NCI-H446 (cell line): ENCODE measurements at regions not wholly inside any gene's neighbourhood (a gene's known extent, or its start where the extent isn't known, plus 50 kb on each side); places are given as distances from the start of the nearest gene placed in this dataset.
"Not testable (repeated sequence)": the region's sequence is repeated elsewhere in the genome, so short reads cannot be mapped to it uniquely, and the experiment has no call there.

Experiments
- DNase-seq, 2 experiments: peaks; one replicate each; lab custom pipeline; 2025; lab: John Stamatoyannopoulos, UW

DNA sequence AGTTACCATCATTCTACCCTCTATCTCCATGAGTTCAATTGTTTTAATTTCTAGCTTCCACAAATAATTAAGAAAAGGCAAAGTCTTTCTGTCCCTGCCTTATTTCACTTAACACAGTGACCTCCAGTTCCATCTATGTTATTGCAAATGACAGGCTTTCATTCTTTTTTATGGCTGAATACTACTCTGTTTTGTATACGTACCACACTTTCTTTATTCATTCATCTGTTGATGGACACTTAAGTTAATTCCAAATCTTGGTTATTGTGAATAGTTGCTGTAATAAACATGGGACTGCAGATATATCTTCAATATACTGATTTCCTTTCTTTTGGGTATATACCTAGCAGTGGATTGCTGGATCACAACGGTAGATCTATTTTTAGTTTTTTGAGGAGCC, 314.1 kb downstream of the SV2B start:
- DNase-seq, result no peak

DNA sequence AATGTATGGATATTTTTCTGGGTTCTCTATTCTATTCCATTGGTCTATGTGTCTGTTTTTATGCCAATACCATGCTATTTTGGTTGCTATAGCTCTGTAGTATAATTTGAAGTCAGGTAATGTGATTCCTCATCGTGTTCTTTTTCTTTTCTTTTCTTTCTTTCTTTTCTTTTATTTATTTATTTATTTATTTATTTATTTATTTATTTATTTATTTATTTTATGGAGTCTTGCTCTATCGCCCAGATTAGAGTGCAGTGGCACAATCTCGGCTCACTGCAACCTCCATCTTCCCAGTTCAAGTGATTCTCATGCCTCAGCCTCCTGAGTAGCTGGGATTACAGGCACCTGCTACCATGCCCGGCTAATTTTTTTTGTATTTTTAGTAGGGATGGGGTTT, 315.2 kb downstream of the SV2B start:
- not testable (repeated sequence) for DNase-seq

DNA sequence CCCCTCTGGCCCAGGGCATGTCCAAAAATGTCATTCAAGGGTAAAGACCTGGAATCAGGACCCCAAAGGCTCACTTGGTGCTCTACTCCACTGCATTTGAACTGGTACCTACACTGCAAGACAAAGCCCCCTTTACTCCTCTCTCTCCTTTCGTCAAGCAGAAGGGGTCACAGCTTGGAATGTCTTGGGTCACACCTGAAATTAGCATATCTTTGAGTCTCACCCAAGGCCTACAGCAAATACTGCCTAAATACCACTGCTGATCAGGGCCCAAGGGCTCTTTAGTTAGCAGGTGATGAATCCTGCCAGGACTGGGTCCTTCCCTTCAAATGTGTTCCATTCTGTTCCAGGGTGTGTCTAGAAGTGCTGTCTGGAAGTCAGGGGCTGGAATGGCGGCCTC, 320.6 kb downstream of the SV2B start:
- no peak for DNase-seq

DNA sequence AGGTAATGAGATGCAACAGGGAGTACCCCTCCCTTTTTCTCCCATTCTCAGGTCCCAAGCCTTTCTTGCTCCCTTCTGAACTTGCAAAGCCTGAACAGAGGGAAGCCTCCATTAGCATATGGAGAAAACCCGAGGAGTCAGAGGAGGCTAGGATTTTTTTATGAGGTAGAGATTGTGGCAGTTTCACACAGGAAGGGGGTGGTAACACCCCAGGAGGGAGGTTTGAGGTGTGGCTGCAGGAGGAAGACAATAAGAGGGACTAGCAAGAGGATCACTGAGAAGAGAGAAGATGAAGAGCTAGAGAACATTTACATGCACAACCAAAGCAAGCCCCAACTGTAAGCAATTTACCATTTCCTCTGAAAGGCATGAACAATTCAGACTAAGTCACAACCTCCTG, 322.7 kb downstream of the SV2B start:
- no peak for DNase-seq

DNA sequence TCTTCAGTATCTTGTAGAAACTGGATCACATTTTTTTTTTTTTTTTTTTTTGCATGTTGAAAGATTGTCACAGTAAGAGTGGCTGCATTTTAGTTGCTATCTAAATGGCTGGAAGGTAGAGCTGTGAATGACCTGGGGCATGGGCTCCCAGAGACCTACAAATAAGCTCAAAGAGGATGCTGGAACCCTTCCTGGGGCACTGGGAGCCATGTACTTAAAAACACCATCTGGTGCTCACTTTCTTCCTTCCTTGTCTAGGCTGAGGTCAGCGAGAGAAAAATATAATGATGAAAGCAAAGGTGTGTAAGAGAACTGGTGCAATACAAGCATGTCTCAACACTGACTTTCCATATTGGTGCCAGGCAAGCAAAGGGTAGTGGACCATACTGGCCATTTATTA, 323.9 kb downstream of the SV2B start:
- no peak for DNase-seq

DNA sequence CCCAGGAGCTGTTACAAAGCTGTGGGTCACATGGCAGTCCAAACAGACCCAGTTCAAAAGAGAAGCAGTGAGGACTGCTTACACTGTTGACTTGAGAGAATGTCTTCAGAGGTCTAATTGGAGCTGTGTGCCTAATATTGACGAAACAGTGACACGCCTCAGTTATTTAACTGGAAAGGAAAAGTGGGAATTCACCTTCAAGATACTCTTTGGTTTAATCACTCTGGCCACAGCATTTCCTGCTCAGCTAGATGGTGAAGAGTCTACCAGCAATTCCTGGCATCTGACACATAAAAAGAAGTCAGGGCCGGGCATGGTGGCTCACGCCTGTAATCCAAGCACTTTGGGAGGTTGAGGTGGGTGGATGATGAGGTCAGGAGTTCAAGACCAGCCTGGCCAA, 326.4 kb downstream of the SV2B start:
- DNase-seq, result no peak

DNA sequence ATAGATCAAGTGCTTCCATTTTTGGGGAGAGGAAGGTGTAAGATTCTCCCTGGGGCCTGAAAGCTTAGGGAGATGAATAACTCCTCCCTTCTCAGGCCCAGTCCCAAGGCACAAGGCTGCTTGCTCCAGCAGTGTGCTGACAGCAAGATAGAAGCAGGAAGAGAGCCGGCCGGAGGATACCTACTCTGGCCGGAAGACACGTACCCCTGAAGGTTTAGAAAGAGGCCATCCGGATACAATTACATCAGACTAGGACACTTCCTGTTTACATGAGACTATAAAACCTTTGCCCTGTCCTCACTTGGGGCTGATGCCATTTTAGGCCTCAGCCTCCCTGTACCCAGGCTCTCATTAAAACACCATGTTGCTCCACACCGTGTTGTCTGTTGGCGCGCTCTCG, 329.9 kb downstream of the SV2B start:
- no peak for DNase-seq

DNA sequence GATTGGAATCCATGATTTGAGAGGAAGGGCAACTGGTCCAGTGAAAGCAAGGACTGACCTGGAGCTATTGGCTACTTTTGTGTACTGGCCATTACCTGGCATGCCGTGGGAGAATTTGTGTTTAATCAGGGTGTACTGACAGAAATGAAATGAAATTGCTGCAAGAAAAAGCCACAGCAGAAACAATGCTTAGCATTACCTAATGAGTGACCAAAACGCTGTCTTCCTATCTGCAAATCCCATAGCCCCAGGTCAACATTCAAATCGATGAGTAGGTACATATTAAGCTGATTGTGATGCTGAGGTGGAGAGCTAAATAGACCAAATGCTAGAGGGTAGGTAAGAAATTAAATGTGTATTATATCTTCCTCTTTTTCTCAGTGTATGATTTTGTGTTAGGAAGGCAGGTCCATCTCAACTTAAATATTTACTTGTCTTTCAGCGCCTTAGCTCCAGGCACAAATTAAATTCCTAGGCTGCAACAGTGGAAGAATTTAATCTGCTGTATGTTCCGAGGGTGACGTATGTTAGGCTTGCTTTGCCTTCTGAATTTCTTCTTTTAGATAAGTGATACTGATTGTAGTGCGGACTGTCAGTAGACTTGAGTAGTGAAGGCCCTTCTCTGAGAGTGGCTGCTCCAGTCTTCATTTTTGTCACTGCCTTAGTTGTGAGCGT, 331.1 kb downstream of the SV2B start:
- DNase-seq, result no peak

DNA sequence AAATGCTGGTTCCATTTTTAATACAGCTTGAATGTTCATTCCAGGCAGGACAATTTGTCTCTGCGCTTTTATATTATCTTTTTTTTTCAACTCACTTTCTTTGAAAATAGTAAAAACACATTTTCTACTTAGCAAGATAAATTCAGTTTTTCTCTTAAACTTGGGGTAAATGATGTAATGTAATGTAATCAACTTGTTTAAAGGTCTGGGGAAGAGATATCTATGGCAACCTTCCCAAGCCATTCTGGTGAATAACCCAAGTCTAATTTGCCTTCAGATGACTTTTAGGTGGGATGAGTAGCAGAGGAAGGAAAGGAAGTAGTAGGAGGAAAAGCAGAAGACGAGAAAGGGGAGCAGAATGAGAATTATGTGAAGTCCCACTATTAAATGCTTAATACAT, 335.1 kb downstream of the SV2B start:
- DNase-seq, result no peak

DNA sequence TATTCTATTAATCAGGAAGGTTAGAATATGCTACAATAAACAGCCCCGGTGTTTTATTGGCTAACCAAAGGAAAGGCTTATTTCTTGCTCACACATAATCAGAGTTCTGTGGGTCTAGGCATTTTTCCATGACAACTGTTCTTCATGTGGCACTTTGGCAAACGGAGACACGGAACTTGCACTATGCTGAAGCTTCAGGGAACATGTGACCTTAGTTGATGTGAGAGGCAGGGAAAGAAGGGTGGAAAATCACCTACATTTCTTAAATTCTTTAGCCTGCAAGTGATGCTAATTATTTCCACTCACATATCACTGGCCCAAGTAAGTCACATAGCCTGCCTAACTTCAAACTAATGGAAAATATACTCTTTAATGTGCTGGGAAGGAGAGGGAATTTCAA, 344.6 kb downstream of the SV2B start:
- no peak for DNase-seq

DNA sequence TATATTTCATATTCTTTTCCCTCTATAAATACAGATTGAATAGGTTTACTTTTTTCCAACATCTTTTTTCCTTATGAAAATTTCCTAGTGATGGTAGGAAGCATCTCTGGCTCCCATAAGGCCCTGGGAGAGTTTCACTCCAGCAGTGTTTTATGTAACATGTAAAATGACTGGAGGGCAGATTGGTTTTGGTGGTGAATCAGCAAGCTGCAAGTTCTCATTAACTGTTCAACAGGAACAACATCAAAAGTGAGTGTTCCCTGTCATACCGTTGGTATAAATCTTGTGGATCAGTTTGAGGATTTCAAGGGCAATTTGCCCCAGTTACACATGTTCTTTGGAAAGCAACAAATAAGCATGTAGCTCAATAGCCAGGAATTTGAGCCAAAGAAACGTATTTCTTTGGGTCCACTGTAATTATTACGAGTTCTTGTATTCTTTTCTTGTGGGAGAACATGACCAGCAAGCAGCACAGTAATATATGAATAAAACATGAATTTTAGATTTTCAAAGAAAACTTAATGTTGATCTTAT, 345.7 kb downstream of the SV2B start:
- no peak for DNase-seq

DNA sequence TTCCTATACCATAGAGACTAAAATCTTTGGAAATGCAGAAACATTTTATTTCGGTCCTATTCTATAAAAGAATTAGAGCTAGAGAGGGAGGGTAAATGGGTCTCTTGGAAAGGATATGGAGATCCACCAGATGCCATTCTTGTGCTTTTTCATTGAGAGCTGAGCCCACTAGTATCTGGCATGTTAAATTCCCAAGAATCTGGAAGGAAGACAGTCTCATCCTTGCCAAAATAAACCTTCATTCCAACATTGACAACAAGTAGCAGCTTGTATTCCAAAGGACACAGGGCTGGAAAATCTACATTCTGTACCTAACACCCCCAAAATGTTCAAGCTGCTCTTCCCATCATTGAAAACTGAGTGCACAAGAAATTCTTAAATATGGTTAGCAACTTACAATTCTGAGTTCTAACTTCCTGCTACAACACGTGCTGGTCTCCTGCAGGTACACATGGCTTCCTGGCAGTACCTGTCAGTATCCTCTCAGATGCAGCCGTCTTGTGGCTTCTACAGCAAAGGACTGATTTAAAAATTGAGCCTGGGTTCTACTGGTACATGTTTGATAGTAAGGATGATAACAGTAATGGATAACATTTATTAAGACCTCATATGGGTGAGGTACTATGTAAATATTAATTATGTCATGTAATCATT, 348.1 kb downstream of the SV2B start:
- DNase-seq, result peak in 1 of 2 experiments; percentile 15

DNA sequence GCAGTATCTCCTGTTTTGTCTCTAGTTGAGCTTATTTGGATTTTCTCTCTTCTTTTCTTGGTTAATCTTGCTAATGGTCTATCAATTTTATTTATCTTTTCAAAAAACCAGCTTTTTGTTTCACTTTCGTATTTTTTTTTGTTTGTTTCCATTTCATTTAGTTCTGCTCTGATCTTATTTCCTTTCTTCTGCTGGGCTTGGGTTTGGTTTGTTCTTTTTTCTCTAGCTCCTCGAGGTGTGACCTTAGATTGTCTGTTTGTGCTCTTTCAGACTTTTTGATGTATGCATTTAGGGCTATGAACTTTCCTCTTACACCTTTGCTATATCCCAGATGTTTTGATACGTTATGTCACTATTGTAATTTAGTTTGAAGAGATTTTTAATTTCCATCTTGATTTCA, 353.3 kb downstream of the SV2B start:
- DNase-seq, result not testable (repeated sequence)

DNA sequence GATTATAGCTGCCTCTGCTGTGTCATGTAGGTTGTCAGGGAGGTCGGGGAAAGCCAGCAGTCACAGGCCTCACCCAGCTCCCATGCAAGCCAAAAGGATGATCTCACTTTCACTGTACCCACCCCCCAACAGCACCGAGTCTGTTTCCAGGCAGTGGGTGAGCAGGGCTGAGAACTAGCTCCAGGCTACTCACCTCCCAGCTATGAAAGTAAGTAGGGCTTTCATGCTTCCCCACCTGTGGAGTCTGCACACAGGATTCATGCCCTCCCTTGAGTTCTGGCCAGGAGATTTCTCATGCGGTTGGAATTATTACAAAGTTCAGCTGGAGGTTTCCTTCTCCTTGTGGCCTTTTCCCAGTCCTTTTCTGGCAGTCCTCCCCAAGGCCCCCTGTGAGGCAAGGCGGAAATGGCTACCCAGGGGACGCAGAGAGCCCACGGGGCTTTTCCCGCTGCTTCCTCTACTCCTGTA, 356.2 kb downstream of the SV2B start:
- DNase-seq, result no peak

DNA sequence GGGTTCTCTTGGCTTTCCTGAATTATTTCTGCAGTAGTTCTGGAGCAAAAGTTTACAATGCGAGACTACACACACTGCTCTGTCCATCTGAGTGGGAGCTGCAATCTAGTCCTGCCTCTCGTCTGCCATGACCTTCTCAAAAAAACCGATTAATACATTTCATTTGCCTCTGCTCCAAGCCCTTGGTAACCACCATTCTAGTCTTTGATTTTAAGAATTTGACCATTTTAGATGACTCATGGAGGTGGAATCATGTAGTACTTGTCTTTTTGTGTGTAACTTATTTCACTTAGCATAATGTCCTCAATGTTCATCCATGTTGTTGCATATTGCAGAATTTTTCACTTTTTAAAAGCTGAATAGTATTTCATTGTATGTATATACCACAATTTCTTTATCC, 356.9 kb downstream of the SV2B start:
- DNase-seq, result no peak

DNA sequence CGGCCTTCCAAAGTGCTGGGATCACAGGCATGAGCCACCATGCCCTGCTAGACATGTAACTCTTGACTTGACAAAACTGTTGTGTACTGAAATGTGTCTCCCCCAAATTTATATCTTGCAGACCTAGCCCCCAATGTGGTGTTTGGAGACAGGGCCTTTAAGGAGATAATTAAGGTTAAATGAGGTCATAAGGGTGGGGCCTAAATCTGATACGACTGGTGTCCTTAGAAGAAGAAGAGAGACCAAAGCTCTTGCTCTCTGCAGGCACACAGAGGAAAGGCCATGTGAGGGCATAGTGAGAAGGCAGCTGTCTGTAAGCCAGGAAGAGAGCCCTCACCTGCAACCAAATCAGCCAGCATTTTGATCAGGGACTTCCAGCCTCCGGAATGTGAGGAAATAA, 361.3 kb downstream of the SV2B start:
- DNase-seq, result no peak

DNA sequence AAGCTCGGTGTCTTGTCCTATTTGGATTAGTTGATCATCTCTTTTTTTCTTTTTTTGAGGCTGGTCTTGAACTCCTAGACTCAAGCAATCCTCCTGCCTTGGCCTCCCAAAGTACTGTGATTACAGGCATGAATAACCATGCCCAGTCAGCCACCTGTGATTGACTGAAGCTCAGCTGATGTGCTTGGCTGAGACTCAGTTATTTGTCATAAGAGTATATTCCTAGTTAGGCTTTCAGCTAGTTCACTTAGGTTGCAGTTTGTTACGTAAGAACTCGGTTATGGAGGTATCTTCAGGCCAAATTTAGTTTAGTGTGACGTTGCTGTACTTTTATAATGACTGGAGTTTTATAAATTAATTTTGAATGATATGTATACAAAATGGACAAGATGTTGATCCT, 365.0 kb downstream of the SV2B start:
- no peak for DNase-seq

DNA sequence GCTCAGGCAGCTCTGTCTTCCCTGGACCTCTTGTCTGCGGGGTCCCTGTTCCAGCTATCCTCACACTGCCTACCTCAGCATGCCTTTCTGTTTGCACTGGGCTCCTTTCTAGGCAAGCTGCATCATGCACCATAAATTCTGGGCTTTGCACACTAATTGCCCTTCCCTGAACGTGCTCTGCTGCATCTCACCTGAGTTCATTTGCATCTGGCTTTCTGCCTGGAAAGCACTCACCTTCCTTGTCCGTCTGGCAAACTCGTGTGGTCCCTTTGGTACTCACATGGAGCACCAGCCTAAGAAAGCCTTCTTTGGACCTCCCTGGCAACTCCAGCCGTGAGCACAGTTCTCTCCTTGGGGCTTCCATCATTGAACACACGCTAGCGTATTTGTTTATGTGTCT, 365.6 kb downstream of the SV2B start:
- DNase-seq, result no peak

DNA sequence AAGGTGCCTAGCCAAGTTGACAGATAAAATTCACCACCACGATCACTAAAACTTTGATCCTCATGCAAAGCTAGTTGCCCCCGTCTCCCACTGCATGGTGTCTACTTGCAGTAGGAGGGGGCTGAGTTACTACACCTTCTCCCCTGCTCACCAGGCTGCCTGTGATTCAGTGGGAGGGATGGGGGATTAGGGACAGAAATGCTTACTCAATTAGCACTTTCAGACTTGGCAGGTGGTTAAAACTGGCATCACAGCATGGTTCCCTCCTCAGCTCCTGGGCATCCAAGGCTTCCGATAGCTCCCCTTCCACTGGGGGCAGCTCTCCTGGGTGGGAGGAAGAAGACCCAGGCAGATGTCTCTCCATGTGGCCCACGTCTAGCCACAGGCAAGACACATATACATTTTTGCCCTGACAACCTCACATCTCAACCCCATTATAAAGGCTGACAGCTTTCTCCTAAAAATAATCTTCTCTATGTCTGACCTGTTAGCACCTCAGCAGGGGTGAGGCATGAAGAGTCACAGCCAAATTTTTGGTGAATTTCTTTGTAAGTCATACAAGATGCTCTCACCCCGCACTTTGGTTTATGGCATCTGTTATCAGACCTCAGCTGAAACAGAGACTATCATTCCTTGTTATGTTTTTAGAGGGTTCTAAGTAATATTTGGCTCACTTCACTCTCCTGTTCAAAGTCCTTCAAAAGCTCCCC, 369.0 kb downstream of the SV2B start:
- peak in 1 of 2 experiments; percentile 13 for DNase-seq

DNA sequence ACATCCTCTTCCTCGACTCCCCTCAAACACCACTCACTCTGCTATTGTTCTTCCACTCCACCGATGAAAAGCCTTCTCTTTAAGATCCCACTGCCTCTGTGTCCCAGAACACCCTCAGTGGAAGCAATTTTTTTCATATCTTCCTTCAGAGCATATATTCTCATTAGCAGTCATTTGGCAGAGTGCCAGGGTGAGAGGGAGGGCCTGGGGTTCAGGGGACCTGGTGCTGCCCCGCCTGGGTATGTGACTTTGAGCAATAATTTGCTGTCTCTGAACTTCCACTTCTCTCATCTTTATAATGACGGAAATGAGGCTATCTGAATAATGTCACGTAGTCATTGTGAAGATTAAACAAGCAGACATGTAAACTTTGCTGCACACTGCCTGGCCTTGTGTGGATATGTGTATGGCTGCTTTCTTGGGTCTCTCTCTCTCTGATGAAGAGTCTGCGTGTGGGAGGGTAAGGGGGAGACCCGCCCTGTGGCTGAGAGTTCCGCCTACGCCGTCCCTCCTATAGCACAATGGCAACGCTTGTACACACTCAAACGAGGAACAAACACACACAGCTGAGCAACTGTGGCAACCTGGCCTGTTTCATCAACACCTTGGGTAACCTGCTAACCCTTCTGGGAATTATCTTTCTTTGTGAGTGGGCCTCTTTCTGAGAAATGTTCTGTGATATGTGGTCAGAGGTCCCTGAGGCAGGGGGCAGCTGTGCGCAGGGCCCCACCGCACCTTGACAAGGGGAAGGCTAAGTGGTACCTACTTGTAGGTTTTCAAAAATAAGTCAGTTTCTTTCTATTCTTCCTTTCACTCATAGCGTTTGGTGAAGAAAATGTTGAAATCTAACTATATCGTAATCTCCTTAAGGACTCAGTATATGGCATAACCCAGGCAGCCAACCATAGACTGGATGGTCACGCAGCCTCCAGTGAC, 369.8 kb downstream of the SV2B start:
- no peak for DNase-seq

DNA sequence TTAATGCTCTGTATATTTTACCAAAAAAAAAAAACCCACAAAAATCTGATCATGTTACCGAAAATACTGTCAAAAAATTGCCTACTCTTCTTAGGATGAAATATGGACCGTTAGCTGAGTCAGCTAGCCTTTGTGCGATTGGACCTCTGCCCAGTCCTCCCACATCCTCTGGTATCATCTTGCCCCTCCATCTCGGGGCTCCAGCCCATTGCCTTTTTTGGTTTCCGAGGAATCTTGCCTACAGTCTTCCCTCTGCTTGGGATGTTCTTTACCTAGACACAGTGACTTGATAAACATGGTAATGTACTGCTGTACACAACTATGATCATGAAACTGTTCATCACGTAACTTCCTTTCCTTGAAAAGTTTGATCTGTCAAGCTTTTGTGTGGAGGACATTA, 371.4 kb downstream of the SV2B start:
- DNase-seq, result no peak

DNA sequence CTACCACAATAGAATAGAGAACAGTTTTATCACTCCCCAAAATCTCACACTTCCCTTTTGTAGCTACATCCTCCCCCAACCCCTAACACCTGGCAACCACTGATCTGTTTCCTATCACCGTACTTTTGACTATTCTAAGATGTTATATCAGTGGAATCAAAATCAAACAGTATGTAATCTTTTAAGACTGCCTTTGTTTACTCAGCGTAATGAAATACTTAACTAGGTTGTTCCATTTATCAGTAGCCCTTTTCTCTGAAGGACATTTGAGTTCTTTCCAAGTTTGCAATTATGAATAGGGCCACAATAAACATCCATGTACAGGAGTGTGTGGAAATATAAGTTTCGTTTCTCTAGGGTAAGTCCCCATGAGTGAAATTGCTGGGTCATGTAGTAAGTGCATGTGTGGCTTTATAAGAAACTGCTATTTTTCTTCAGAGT, 372.3 kb downstream of the SV2B start:
- no peak for DNase-seq
